HepG2 (cell line): ENCODE measurements at regions not wholly inside any gene's neighbourhood (a gene's known extent, or its start where the extent isn't known, plus 50 kb on each side); places are given as distances from the start of the nearest gene placed in this dataset.

Experiments used
- ARID2 ChIP-seq: sonication (generic); formaldehyde crosslinking; IDR thresholded peaks from 2 replicates; pipeline ENCODE4 v1.8.1; 2022; ENCODE audit warnings: mild to moderate bottlenecking, missing genetic modification reagents, borderline replicate concordance
- BORCS8-MEF2B ChIP-seq: sonication (generic); formaldehyde crosslinking; IDR thresholded peaks from 2 replicates; pipeline ENCODE4 v1.8.0; 2022; ENCODE audit warnings: mild to moderate bottlenecking, missing genetic modification reagents
- CC2D1A ChIP-seq: sonication (generic); formaldehyde crosslinking; IDR thresholded peaks from 2 replicates; pipeline ENCODE4 v1.8.1; 2023; ENCODE audit warnings: mild to moderate bottlenecking, missing genetic modification reagents
- HOXA9 ChIP-seq: sonication (generic); formaldehyde crosslinking; IDR thresholded peaks from 2 replicates; pipeline ENCODE4 v1.8.1; 2022; ENCODE audit warnings: missing genetic modification reagents, mild to moderate bottlenecking, moderate library complexity, borderline replicate concordance
- IRF1 ChIP-seq: sonication (generic); formaldehyde crosslinking; IDR thresholded peaks from 2 replicates; pipeline ENCODE4 v1.4.0; 2020; ENCODE audit warnings: low read depth, mild to moderate bottlenecking, missing genetic modification reagents
- MBNL3 ChIP-seq: fragments of 250-450 bp; sonication (Bioruptor Pico); conservative IDR thresholded peaks from 2 replicates; pipeline ENCODE4 v1.8.0; 2022; ENCODE audit warnings: mild to moderate bottlenecking, inconsistent platforms
- MEIS1 ChIP-seq: sonication (generic); formaldehyde crosslinking; IDR thresholded peaks from 2 replicates; pipeline ENCODE4 v1.9.0; 2021; ENCODE audit warnings: mild to moderate bottlenecking, missing genetic modification reagents, moderate library complexity, borderline replicate concordance
- SMYD3 ChIP-seq: sonication (generic); formaldehyde crosslinking; IDR thresholded peaks from 2 replicates; pipeline ENCODE4 v1.8.1; 2023; ENCODE audit warnings: mild to moderate bottlenecking, missing genetic modification reagents
- SOX6 ChIP-seq, 2 experiments: fragments of 450-650 bp in 1 of 2; sonication (generic) in 1 of 2; formaldehyde crosslinking in 1 of 2; IDR thresholded peaks; 2 replicates each; pipeline versions ENCODE4 v1.4.0 to v1.6.1; 2017 to 2020; ENCODE audit warnings: antibody characterized with exemption in 1 of 2, mild to moderate bottlenecking in 1 of 2, missing genetic modification reagents in 1 of 2
- TEAD3 ChIP-seq: optimal IDR thresholded peaks from 2 replicates; pipeline ENCODE3; 2016; ENCODE audit warnings: borderline replicate concordance
- ZBED4 ChIP-seq: sonication (generic); formaldehyde crosslinking; IDR thresholded peaks from 2 replicates; pipeline ENCODE4 v1.4.0; 2020; ENCODE audit warnings: missing genetic modification reagents, borderline replicate concordance
- ZFP90 ChIP-seq: sonication (generic); formaldehyde crosslinking; IDR thresholded peaks from 2 replicates; pipeline ENCODE4 v1.8.0; 2022; ENCODE audit warnings: missing genetic modification reagents, mild to moderate bottlenecking, inconsistent platforms, borderline replicate concordance
- ZNF160 ChIP-seq: sonication (generic); formaldehyde crosslinking; IDR thresholded peaks from 2 replicates; pipeline ENCODE4 v1.8.0; 2022; ENCODE audit warnings: mild to moderate bottlenecking, inconsistent platforms, missing genetic modification reagents
- ZNF337 ChIP-seq: sonication (generic); formaldehyde crosslinking; IDR thresholded peaks from 2 replicates; pipeline ENCODE4 v1.5.1; 2020; ENCODE audit warnings: missing genetic modification reagents, low read depth, mild to moderate bottlenecking, borderline replicate concordance
- ZNF510 ChIP-seq: sonication (generic); formaldehyde crosslinking; IDR thresholded peaks from 2 replicates; pipeline ENCODE4 v1.4.0; 2020; ENCODE audit warnings: low read depth, mild to moderate bottlenecking, missing genetic modification reagents
- ZNF543 ChIP-seq: sonication (generic); formaldehyde crosslinking; IDR thresholded peaks from 2 replicates; pipeline ENCODE4 v1.4.0; 2020; ENCODE audit warnings: mild to moderate bottlenecking, missing genetic modification reagents
- ZNF547 ChIP-seq: sonication (generic); formaldehyde crosslinking; IDR thresholded peaks from 2 replicates; pipeline ENCODE4 v1.5.1; 2020; ENCODE audit warnings: mild to moderate bottlenecking, missing genetic modification reagents
- ZNF724P ChIP-seq: sonication (generic); formaldehyde crosslinking; IDR thresholded peaks from 2 replicates; pipeline ENCODE4 v1.8.0; 2022; ENCODE audit warnings: missing genetic modification reagents, borderline replicate concordance
- ZNF775 ChIP-seq: sonication (generic); formaldehyde crosslinking; IDR thresholded peaks from 2 replicates; pipeline ENCODE4 v1.4.0; 2020; ENCODE audit warnings: missing genetic modification reagents, mild to moderate bottlenecking, moderate library complexity, borderline replicate concordance
- TF ChIP-seq, protein P1 (sequence below): sonication (generic); formaldehyde crosslinking; IDR thresholded peaks from 2 replicates; pipeline ENCODE4 v1.4.0; 2020; ENCODE audit warnings: missing genetic modification reagents

- TF ChIP-seq, protein P1, sequence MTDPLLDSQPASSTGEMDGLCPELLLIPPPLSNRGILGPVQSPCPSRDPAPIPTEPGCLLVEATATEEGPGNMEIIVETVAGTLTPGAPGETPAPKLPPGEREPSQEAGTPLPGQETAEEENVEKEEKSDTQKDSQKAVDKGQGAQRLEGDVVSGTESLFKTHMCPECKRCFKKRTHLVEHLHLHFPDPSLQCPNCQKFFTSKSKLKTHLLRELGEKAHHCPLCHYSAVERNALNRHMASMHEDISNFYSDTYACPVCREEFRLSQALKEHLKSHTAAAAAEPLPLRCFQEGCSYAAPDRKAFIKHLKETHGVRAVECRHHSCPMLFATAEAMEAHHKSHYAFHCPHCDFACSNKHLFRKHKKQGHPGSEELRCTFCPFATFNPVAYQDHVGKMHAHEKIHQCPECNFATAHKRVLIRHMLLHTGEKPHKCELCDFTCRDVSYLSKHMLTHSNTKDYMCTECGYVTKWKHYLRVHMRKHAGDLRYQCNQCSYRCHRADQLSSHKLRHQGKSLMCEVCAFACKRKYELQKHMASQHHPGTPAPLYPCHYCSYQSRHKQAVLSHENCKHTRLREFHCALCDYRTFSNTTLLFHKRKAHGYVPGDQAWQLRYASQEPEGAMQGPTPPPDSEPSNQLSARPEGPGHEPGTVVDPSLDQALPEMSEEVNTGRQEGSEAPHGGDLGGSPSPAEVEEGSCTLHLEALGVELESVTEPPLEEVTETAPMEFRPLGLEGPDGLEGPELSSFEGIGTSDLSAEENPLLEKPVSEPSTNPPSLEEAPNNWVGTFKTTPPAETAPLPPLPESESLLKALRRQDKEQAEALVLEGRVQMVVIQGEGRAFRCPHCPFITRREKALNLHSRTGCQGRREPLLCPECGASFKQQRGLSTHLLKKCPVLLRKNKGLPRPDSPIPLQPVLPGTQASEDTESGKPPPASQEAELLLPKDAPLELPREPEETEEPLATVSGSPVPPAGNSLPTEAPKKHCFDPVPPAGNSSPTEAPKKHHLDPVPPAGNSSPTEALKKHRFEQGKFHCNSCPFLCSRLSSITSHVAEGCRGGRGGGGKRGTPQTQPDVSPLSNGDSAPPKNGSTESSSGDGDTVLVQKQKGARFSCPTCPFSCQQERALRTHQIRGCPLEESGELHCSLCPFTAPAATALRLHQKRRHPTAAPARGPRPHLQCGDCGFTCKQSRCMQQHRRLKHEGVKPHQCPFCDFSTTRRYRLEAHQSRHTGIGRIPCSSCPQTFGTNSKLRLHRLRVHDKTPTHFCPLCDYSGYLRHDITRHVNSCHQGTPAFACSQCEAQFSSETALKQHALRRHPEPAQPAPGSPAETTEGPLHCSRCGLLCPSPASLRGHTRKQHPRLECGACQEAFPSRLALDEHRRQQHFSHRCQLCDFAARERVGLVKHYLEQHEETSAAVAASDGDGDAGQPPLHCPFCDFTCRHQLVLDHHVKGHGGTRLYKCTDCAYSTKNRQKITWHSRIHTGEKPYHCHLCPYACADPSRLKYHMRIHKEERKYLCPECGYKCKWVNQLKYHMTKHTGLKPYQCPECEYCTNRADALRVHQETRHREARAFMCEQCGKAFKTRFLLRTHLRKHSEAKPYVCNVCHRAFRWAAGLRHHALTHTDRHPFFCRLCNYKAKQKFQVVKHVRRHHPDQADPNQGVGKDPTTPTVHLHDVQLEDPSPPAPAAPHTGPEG (CRISPR knock-in tag), result no peak
- TF ChIP-seq ZNF543 (CRISPR knock-in tag) (0 out of 2 replicates have a peak, but pooled peaks have one; percentile 45), HOXA9 (CRISPR knock-in tag) (no peak), SOX6 (IDR thresholded peaks at IDR 0.05) (no peak), SOX6 (CRISPR knock-in tag; IDR thresholded peaks at IDR 0.05) (peak; percentile 97), ZBED4 (CRISPR knock-in tag) (no peak), ARID2 (no peak), ZNF510 (no peak), ZNF160 (no peak), CC2D1A (CRISPR knock-in tag) (no peak), ZFP90 (CRISPR knock-in tag) (no peak), SMYD3 (CRISPR knock-in tag) (no peak), MBNL3 (no peak), MEIS1 (CRISPR knock-in tag) (no peak), ZNF337 (CRISPR knock-in tag) (no peak), BORCS8-MEF2B (CRISPR knock-in tag) (no peak), ZNF775 (0 out of 2 replicates have a peak, but pooled peaks have one; percentile 46), ZNF547 (CRISPR knock-in tag) (no peak), IRF1 (CRISPR knock-in tag) (no peak), ZNF724P (CRISPR knock-in tag) (no peak), TEAD3 (peak; percentile 90)
These were observed 325.2 kb downstream of the WDR72 start (continued) for GRCh38 chr15:53434174-53434678.
